MM.1S (cell line): ENCODE measurements at regions not wholly inside any gene's neighbourhood (a gene's known extent, or its start where the extent isn't known, plus 50 kb on each side); places are given as distances from the start of the nearest gene placed in this dataset.
"Not testable (repeated sequence)": the region's sequence is repeated elsewhere in the genome, so short reads cannot be mapped to it uniquely, and the experiment has no call there.

ENCODE experiments used
- DNase-seq: peaks from one replicate; pipeline ENCODE4 v3.0.0-alpha.2; 2015
- H2AFZ ChIP-seq: fragments of 300-600 bp; sonication (generic); 2 replicates; pipeline ENCODE4 v1.6.0; 2016; ENCODE audit warnings: antibody characterized with exemption, low read length
- H3F3A ChIP-seq: fragments of 300-600 bp; sonication (generic); 2 replicates; pipeline ENCODE4 v1.6.1; 2016; ENCODE audit warnings: mild to moderate bottlenecking, antibody characterized with exemption, low read length, moderate library complexity, mixed read lengths; ENCODE audit not compliant: insufficient read depth
- H3K27ac ChIP-seq: fragments of 300-600 bp; sonication (generic); 2 replicates; pipeline ENCODE4 v1.5.1; 2016; ENCODE audit warnings: mild to moderate bottlenecking, low read length
- H3K27me3 ChIP-seq: fragments of 300-600 bp; sonication (generic); replicated peaks from 2 replicates; pipeline ENCODE4 v1.6.0; 2016; ENCODE audit warnings: low read length; ENCODE audit not compliant: insufficient read depth
- H3K36me3 ChIP-seq: fragments of 300-600 bp; sonication (generic); replicated peaks from 2 replicates; pipeline ENCODE4 v1.6.1; 2016; ENCODE audit warnings: mild to moderate bottlenecking, low read length, mixed read lengths; ENCODE audit not compliant: insufficient read depth
- H3K4me1 ChIP-seq: fragments of 300-600 bp; sonication (generic); 2 replicates; pipeline ENCODE4 v1.6.1; 2016; ENCODE audit warnings: low read length, mixed read lengths
- H3K4me2 ChIP-seq: fragments of 300-600 bp; sonication (generic); 2 replicates; pipeline ENCODE4 v1.6.0; 2016; ENCODE audit warnings: low read depth, low read length
- H3K4me3 ChIP-seq: fragments of 300-600 bp; sonication (generic); 2 replicates; pipeline ENCODE4 v1.5.1; 2016; ENCODE audit warnings: low read length, mixed read lengths
- H3K79me2 ChIP-seq: fragments of 300-600 bp; sonication (generic); 2 replicates; pipeline ENCODE4 v1.6.1; 2016; ENCODE audit warnings: mixed run types, low read length, mixed read lengths
- H3K9ac ChIP-seq: fragments of 300-600 bp; sonication (generic); 2 replicates; pipeline ENCODE4 v1.6.1; 2016; ENCODE audit warnings: low read length, mixed read lengths
- H3K9me2 ChIP-seq: fragments of 300-600 bp; sonication (generic); replicated peaks from 2 replicates; pipeline ENCODE4 v1.6.1; 2016; ENCODE audit warnings: mild to moderate bottlenecking, low read length, mixed read lengths; ENCODE audit not compliant: insufficient read depth
- H3K9me3 ChIP-seq: fragments of 300-600 bp; sonication (generic); replicated peaks from 2 replicates; pipeline ENCODE4 v1.6.1; 2016; ENCODE audit warnings: mild to moderate bottlenecking, low read length, mixed read lengths; ENCODE audit not compliant: insufficient read depth
- H4K20me1 ChIP-seq: fragments of 300-600 bp; sonication (generic); 2 replicates; pipeline ENCODE4 v1.6.1; 2016; ENCODE audit warnings: mild to moderate bottlenecking, low read length, moderate library complexity, mixed read lengths; ENCODE audit not compliant: insufficient read depth
- EZH2 ChIP-seq: fragments of 300-600 bp; sonication (generic); optimal IDR thresholded peaks from 2 replicates; pipeline ENCODE3; 2017; ENCODE audit warnings: low read depth, mild to moderate bottlenecking, antibody characterized with exemption, low read length, mixed read lengths
- EZH2phosphoT487 ChIP-seq: fragments of 300-600 bp; sonication (generic); IDR thresholded peaks from 2 replicates; pipeline ENCODE4 v1.6.1; 2018; ENCODE audit warnings: antibody characterized with exemption, low read length
- TF ChIP-seq, protein P1 (sequence below): fragments of 300-600 bp; sonication (generic); IDR thresholded peaks from 2 replicates; pipeline ENCODE4 v1.5.1; 2016; ENCODE audit warnings: antibody characterized with exemption, low read length, mixed read lengths

DNA sequence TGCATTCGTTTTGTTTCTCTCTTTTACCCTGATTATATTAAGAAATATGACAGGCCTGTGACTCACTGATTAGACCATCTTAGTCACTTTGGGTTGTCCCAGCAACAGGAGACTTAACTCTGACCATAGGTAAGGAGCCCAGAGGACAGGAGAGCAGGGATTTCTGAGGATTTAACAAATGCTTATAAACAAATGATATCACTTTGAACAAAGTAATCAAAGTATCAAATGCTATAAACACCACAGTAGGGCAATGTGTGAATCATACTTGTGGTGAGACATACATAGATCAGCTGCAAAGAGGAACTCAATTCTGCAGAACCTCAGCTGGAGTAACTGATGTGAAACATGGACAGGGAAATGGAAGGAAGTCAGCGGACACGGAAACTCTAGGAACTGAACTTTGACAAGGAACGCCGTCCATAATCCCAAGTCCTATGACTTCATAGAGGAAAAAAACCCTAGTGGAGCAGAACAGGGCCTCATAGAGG lies 190.6 kb upstream of the MSX2 start:
- DNase-seq = no peak
- H2AFZ ChIP-seq = no peak overlapping the region
- H3K27ac ChIP-seq = no peak overlapping the region
- no peaks in the 10 kb centered on the region for H3F3A ChIP-seq
- H3K27me3 ChIP-seq = no peaks in the 10 kb centered on the region
- H3K4me2 ChIP-seq = no peak overlapping the region
- no peaks in the 10 kb centered on the region for H3K9me3 ChIP-seq
- H3K79me2 ChIP-seq = no peaks in the 10 kb centered on the region
- no peak overlapping the region for H3K9ac ChIP-seq
- TF ChIP-seq EZH2phosphoT487 = no peak
- TF ChIP-seq, protein P1, sequence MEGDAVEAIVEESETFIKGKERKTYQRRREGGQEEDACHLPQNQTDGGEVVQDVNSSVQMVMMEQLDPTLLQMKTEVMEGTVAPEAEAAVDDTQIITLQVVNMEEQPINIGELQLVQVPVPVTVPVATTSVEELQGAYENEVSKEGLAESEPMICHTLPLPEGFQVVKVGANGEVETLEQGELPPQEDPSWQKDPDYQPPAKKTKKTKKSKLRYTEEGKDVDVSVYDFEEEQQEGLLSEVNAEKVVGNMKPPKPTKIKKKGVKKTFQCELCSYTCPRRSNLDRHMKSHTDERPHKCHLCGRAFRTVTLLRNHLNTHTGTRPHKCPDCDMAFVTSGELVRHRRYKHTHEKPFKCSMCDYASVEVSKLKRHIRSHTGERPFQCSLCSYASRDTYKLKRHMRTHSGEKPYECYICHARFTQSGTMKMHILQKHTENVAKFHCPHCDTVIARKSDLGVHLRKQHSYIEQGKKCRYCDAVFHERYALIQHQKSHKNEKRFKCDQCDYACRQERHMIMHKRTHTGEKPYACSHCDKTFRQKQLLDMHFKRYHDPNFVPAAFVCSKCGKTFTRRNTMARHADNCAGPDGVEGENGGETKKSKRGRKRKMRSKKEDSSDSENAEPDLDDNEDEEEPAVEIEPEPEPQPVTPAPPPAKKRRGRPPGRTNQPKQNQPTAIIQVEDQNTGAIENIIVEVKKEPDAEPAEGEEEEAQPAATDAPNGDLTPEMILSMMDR = no peak
- no peak for TF ChIP-seq EZH2
- no peaks in the 10 kb centered on the region for H3K36me3 ChIP-seq
- H3K4me1 ChIP-seq = no peaks in the 10 kb centered on the region
- H4K20me1 ChIP-seq = no peaks in the 10 kb centered on the region
- H3K4me3 ChIP-seq = no peak overlapping the region
- H3K9me2 ChIP-seq = no peaks in the 10 kb centered on the region

DNA sequence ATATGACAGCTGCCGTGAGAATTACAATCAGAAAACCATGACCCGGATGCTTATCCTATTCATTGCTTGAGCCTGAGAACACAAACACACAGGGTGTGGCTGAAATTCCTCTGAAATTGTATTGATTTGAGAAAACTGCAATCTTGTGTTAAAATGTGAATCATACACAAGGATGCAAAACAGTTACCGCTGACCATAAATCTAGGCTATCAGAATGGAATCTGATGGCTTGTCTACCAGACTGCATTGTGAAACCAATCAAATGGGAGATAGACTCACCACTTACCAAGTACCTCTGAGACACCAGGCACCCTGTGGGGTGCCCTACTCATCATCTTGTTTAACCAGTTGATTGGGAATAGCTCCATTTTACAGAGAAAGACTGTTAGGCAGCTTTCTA lies 188.7 kb upstream of the MSX2 start:
- H3K4me1 ChIP-seq = no peaks in the 10 kb centered on the region
- no peaks in the 10 kb centered on the region for H4K20me1 ChIP-seq
- no peak overlapping the region for H3K9ac ChIP-seq
- H3F3A ChIP-seq = no peaks in the 10 kb centered on the region
- no peak for DNase-seq
- no peaks in the 10 kb centered on the region for H3K79me2 ChIP-seq
- H3K9me2 ChIP-seq = no peaks in the 10 kb centered on the region
- TF ChIP-seq EZH2phosphoT487 (no peak), EZH2 (no peak)
- TF ChIP-seq, protein P1 = no peak
- H3K27me3 ChIP-seq = no peaks in the 10 kb centered on the region
- no peak overlapping the region for H3K4me3 ChIP-seq
- no peaks in the 10 kb centered on the region for H3K9me3 ChIP-seq
- H3K36me3 ChIP-seq = no peaks in the 10 kb centered on the region
- no peak overlapping the region for H3K27ac ChIP-seq
- H2AFZ ChIP-seq = no peak overlapping the region
- H3K4me2 ChIP-seq = no peak overlapping the region

DNA sequence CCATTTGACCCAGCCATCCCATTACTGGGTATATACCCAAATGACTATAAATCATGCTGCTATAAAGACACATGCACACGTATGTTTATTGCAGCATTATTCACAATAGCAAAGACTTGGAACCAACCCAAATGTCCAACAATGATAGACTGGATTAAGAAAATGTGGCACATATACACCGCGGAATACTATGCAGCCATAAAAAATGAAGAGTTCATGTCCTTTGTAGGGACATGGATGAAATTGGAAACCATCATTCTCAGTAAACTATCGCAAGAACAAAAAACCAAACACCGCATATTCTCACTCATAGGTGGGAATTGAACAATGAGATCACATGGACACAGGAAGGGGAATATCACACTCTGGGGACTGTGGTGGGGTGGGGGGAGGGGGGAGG lies 184.6 kb upstream of the MSX2 start:
- not testable (repeated sequence) for DNase-seq, H3K79me2 ChIP-seq, H3K27ac ChIP-seq, H3K4me1 ChIP-seq, H3K9ac ChIP-seq, H4K20me1 ChIP-seq, H3K4me3 ChIP-seq, H3K4me2 ChIP-seq, H3K9me2 ChIP-seq, H3K36me3 ChIP-seq, H3K27me3 ChIP-seq, H2AFZ ChIP-seq, H3K9me3 ChIP-seq, H3F3A ChIP-seq

DNA sequence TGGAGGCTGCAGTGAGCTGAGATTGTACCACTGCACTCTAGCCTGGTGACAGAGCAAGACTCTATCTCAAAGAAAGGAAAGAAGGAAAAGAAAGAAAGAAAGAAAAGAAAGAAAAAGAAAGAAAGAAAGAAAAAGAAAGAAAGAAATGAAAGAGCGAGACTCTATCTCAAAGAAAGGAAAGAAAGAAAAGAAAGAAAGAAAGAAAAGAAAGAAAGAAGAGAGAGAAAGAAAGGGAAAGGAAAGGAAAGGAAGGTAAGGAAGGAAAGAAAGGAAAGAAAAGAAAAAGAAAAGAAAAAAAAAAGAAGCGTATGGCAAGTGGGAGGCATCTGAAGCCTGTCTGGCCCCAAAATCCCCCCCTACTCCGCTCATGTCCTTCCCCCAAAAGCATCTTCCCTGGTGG lies 182.3 kb upstream of the MSX2 start:
- no peaks in the 10 kb centered on the region for H3K9me3 ChIP-seq
- TF ChIP-seq EZH2phosphoT487 = no peak
- no peak for TF ChIP-seq EZH2
- TF ChIP-seq, protein P1 = no peak
- no peaks in the 10 kb centered on the region for H3K79me2 ChIP-seq
- H3K9ac ChIP-seq = no peak overlapping the region
- DNase-seq = no peak
- H2AFZ ChIP-seq = no peak overlapping the region
- no peaks in the 10 kb centered on the region for H3K36me3 ChIP-seq
- no peaks in the 10 kb centered on the region for H3K4me1 ChIP-seq
- H3K27me3 ChIP-seq = no peaks in the 10 kb centered on the region
- H3K27ac ChIP-seq = no peak overlapping the region
- H3K4me3 ChIP-seq = no peak overlapping the region
- no peak overlapping the region for H3K4me2 ChIP-seq
- H4K20me1 ChIP-seq = no peaks in the 10 kb centered on the region
- no peaks in the 10 kb centered on the region for H3F3A ChIP-seq
- no peaks in the 10 kb centered on the region for H3K9me2 ChIP-seq
